Vagina (tissue), 2 donors: ENCODE measurements at regions not wholly inside any gene's neighbourhood (a gene's known extent, or its start where the extent isn't known, plus 50 kb on each side); places are given as distances from the start of the nearest gene placed in this dataset.

Source experiments
- DNase-seq, 2 donors: peaks; one replicate each; pipeline ENCODE4 v3.0.0-alpha.2; 2017; ENCODE audit errors: extremely low spot score in 2 of 2
- H3K27ac ChIP-seq: fragments of 200-600 bp; sonication (generic); one replicate; pipeline ENCODE4 v1.5.1; 2019
- H3K27me3 ChIP-seq: fragments of 200-600 bp; sonication (generic); one replicate; pipeline ENCODE4 v1.5.1; 2019
- H3K36me3 ChIP-seq, 2 donors: fragments of 200-600 bp; sonication (generic); one replicate each; pipeline ENCODE4 v1.5.1; 2017 to 2019
- H3K4me1 ChIP-seq: fragments of 200-600 bp; sonication (generic); one replicate; pipeline ENCODE4 v1.5.1; 2019
- H3K4me3 ChIP-seq, 2 donors: fragments of 200-600 bp; sonication (generic); 1 replicate in 1 of 2; 2 replicates in 1 of 2; pipeline ENCODE4 v1.5.1; 2016 to 2019
- H3K9me3 ChIP-seq: fragments of 200-600 bp; sonication (generic); one replicate; pipeline ENCODE4 v1.5.1; 2019
- CTCF ChIP-seq, 3 experiments: fragments of 450-650 bp in 2 of 3; fragments of 200-600 bp in 1 of 3; sonication (generic) in 1 of 3; IDR thresholded peaks; one replicate each; pipeline ENCODE4 v1.5.1; 2017 to 2019; ENCODE audit warnings: antibody characterized with exemption in 3 of 3, mild to moderate bottlenecking in 2 of 3, moderate library complexity in 2 of 3
- POLR2A ChIP-seq, 2 donors: fragments of 450-650 bp; IDR thresholded peaks; one replicate each; pipeline ENCODE4 v1.6.1; 2017; ENCODE audit warnings: antibody characterized with exemption in 2 of 2, mild to moderate bottlenecking in 2 of 2, moderate library complexity in 2 of 2
- POLR2AphosphoS5 ChIP-seq, 2 donors: sonication (generic); formaldehyde crosslinking; IDR thresholded peaks; one replicate each; pipeline ENCODE4 v1.9.0; 2017; ENCODE audit warnings: antibody characterized with exemption in 2 of 2, mild to moderate bottlenecking in 2 of 2, low read depth in 1 of 2; ENCODE audit not compliant: insufficient read depth in 1 of 2
- intact Hi-C: fragments of 100-400 bp; cut with DNase I; formaldehyde crosslinking; loops from one replicate; pipeline ENCODE4 v1.15.1; 2023

- Histone ChIP-seq H3K4me3 (no peak overlapping the region), H3K27ac (no peak overlapping the region), H3K36me3 (no peaks in the 10 kb centered on the region), H3K9me3 (no peaks in the 10 kb centered on the region), H3K27me3 (no peaks in the 10 kb centered on the region), H3K4me1 (peaks cover 10% of the 10 kb centered on the region)
- intact Hi-C loops = no loop called here
- TF ChIP-seq CTCF (IDR thresholded peaks at IDR 0.05) (no peak), POLR2A (IDR thresholded peaks at IDR 0.05) (no peak), POLR2AphosphoS5 (IDR thresholded peaks at IDR 0.05; ENCODE audit: insufficient read depth in 1 of 2, low read depth in 1 of 2) (no peak)
- no peak for DNase-seq
Observed at GRCh38 chr17:14004927-14005620, 64.2 kb upstream of the COX10 start.

GRCh38 chr17:14006249-14006942 lies 62.9 kb upstream of the COX10 start:
- no peaks in the 10 kb centered on the region for H3K27me3 ChIP-seq
- intact Hi-C loops = no loop called here
- peaks cover 10% of the 10 kb centered on the region for H3K4me1 ChIP-seq
- H3K36me3 ChIP-seq = no peaks in the 10 kb centered on the region
- H3K4me3 ChIP-seq = no peak overlapping the region
- no peak overlapping the region for H3K27ac ChIP-seq
- TF ChIP-seq POLR2AphosphoS5 (IDR thresholded peaks at IDR 0.05; ENCODE audit: insufficient read depth in 1 of 2, low read depth in 1 of 2) (no peak), CTCF (IDR thresholded peaks at IDR 0.05) (no peak), POLR2A (IDR thresholded peaks at IDR 0.05) (no peak)
- no peaks in the 10 kb centered on the region for H3K9me3 ChIP-seq
- no peak for DNase-seq

DNA sequence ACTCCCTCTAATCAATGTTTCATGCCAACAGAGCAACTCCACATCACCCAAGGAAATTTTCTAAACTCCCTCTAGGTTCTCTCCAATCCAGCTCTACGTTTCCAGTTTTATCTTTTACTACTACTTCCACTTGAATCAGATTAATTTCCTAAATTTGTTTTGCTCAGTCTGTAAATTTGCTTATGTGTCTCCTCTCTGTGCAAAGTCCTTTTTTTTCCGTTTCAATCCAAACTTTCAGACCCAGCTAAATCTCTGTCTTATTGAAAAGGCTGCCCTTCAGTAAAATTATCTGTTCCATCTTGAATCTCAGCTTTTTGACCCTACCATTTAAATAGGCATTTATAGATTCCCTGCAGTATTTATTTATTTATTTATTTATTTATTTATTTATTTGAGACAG lies 61.4 kb upstream of the COX10 start:
- no peak overlapping the region for H3K4me3 ChIP-seq
- no peaks in the 10 kb centered on the region for H3K27me3 ChIP-seq
- no peak overlapping the region for H3K27ac ChIP-seq
- H3K9me3 ChIP-seq = no peaks in the 10 kb centered on the region
- DNase-seq = no peak
- intact Hi-C loops = no loop called here
- H3K36me3 ChIP-seq = no peaks in the 10 kb centered on the region
- no peak for TF ChIP-seq POLR2AphosphoS5 (IDR thresholded peaks at IDR 0.05; ENCODE audit: insufficient read depth in 1 of 2, low read depth in 1 of 2)
- H3K4me1 ChIP-seq = peaks cover 10% of the 10 kb centered on the region

- H3K4me1 ChIP-seq = peaks cover 9% of the 10 kb centered on the region
- no peak overlapping the region for H3K27ac ChIP-seq
- no peaks in the 10 kb centered on the region for H3K9me3 ChIP-seq
- H3K27me3 ChIP-seq = no peaks in the 10 kb centered on the region
- intact Hi-C loops = no loop called here
- H3K4me3 ChIP-seq = no peak overlapping the region
- H3K36me3 ChIP-seq = no peaks in the 10 kb centered on the region
- no peak for DNase-seq
- TF ChIP-seq POLR2AphosphoS5 (IDR thresholded peaks at IDR 0.05; ENCODE audit: insufficient read depth in 1 of 2, low read depth in 1 of 2) (no peak), POLR2A (IDR thresholded peaks at IDR 0.05) (no peak)
Observed at GRCh38 chr17:14011036-14011692, 58.1 kb upstream of the COX10 start.

GRCh38 chr17:14011740-14012405 lies 57.4 kb upstream of the COX10 start:
- peaks cover 2% of the 10 kb centered on the region for H3K4me1 ChIP-seq
- DNase-seq = no peak
- H3K4me3 ChIP-seq = no peak overlapping the region
- intact Hi-C loops = no loop called here
- no peak overlapping the region for H3K27ac ChIP-seq
- no peaks in the 10 kb centered on the region for H3K27me3 ChIP-seq
- H3K36me3 ChIP-seq = no peaks in the 10 kb centered on the region
- TF ChIP-seq POLR2AphosphoS5 (IDR thresholded peaks at IDR 0.05; ENCODE audit: insufficient read depth in 1 of 2, low read depth in 1 of 2) = no peak
- no peak for TF ChIP-seq CTCF (IDR thresholded peaks at IDR 0.05)
- no peak for TF ChIP-seq POLR2A (IDR thresholded peaks at IDR 0.05)
- no peaks in the 10 kb centered on the region for H3K9me3 ChIP-seq
